ES-I3 (cell line): ENCODE measurements at regions not wholly inside any gene's neighbourhood (a gene's known extent, or its start where the extent isn't known, plus 50 kb on each side); places are given as distances from the start of the nearest gene placed in this dataset.
"Not testable (repeated sequence)": the region's sequence is repeated elsewhere in the genome, so short reads cannot be mapped to it uniquely, and the experiment has no call there.

Experiments used
- H3K36me3 ChIP-seq: 2 replicates; pipeline ENCODE4 v1.6.1; 2013; ENCODE audit warnings: mild to moderate bottlenecking, low read length, control low read depth, moderate library complexity; ENCODE audit not compliant: insufficient read depth
- H3K4me1 ChIP-seq: 2 replicates; pipeline ENCODE4 v1.6.1; 2013; ENCODE audit warnings: mild to moderate bottlenecking, control low read depth, low read length; ENCODE audit not compliant: insufficient read depth
- H3K9ac ChIP-seq: 2 replicates; pipeline ENCODE4 v1.6.1; 2013; ENCODE audit warnings: low read depth, mild to moderate bottlenecking, low read length, moderate library complexity
- H3K9me3 ChIP-seq: 2 replicates; pipeline ENCODE4 v1.6.1; 2013; ENCODE audit warnings: mild to moderate bottlenecking, low read length, moderate library complexity; ENCODE audit not compliant: control insufficient read depth, insufficient read depth

DNA sequence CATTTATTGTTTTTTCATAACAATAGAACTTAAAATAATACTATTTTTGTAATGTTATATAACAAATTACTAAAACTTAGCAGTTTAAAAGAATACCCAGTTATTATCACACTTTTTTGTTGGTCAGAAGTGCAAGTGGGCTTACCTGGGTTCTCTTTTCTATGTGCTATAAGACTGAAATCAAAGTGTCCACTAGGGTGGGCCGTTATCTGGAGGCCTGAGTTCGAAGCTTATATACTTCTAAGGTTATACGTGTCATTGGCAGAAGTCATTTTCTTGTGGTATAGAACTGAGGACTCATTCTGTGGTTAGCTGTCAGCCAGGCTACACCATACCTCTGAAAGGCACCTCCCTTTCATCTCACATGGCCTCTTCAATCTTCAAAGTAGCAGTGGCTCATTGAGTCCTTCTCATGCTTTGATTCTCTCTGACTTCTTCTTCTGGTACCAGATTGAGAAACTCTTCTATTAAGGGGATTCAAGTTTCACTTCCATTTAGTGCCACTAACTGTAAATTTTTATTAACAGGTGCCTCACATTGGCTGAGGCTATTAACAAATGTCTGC lies 414.3 kb downstream of the AMY1C start:
- H3K9me3 ChIP-seq: no peaks in the 10 kb centered on the region
- H3K9ac ChIP-seq: no peak overlapping the region
- H3K4me1 ChIP-seq: no peaks in the 10 kb centered on the region
- H3K36me3 ChIP-seq: no peaks in the 10 kb centered on the region

DNA sequence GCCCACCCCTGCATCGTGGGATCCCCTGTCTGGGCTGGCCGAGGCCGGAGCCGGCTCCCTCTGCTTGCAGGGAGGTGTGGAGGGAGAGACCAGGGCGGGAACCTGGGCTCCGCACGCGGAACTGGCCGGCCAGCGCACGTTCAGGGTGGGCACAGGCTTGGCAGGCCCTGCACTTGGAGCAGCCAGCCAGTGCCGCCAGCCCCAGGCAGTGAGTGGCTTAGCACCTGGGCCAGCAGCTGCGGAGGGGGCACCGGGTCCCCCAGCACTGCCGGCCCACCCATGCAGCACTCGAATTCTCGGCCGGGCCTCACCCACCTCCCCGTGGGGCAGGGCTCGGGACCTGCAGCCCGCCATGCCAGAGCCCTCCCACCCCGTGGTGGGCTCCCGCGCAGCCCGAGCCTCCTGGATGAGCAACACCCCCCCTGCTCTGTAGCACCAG lies 422.6 kb downstream of the AMY1C start:
- Histone ChIP-seq H3K36me3 (no peaks in the 10 kb centered on the region), H3K9me3 (no peaks in the 10 kb centered on the region), H3K4me1 (no peaks in the 10 kb centered on the region), H3K9ac (no peak overlapping the region)

DNA sequence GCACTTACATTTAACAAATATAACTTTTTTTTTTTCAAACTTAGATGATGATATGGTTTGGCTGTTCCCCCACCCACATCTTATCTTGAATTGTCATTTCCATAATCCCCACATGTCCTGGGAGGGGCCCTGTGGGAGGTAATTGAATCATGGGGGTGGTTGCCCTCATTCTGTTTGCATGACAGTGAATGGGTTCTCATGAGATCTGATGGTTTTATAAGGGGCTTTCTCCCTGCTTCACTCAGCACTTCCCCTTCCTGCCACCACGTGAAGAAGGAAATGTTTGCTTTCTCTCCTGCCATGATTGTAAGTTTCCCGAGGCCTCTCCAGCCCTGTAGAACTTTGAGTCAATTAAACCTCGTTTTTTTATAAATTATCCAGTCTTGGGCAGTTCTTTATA lies 432.6 kb downstream of the AMY1C start:
- no peaks in the 10 kb centered on the region for H3K36me3 ChIP-seq
- H3K4me1 ChIP-seq: no peaks in the 10 kb centered on the region; the same call in 1 of the 2 replicates
- H3K9ac ChIP-seq: no peak overlapping the region
- H3K9me3 ChIP-seq: no peaks in the 10 kb centered on the region; the same call in 1 of the 2 replicates

DNA sequence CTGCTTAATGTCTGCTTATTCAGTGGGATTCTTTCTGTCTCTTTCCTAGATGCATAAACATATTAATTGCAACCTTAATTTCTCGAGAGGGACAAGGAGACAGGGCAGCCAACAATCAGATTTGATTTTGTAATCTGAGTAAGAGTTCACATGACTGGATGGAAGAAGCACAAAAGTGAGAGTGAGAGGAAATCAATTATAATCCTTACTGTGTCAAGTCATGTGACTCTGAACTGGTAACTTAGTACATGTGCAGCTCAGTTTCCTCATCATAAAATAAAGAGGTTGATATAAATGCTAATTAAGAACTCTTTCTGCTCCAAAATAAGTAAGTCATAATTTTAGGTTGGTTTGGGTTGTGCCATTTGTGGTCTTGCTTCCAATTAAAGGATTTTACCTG lies 439.5 kb downstream of the AMY1C start:
- Histone ChIP-seq H3K9me3 (no peaks in the 10 kb centered on the region), H3K4me1 (no peaks in the 10 kb centered on the region), H3K36me3 (no peaks in the 10 kb centered on the region), H3K9ac (no peak overlapping the region)

DNA sequence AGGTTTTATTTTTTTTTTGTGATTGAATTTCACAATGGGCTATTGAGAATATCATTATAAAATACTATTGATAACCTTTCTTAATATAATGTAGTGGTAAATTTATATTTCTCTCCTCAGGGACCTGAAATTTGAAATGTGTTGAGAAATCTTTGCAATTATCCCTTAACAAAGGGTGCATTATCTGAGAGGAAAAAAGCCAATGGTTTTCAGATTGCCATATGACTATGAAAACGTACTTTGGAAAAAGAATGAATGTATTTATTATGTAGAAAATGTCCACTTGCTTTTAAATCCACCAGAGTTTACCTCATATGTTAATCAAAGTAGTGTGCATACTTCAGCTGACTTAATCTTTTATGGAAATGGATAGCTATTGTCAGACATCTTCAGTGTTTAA lies 441.1 kb downstream of the AMY1C start:
- H3K36me3 ChIP-seq: no peaks in the 10 kb centered on the region
- H3K9me3 ChIP-seq: no peaks in the 10 kb centered on the region
- no peak overlapping the region for H3K9ac ChIP-seq
- no peaks in the 10 kb centered on the region for H3K4me1 ChIP-seq

DNA sequence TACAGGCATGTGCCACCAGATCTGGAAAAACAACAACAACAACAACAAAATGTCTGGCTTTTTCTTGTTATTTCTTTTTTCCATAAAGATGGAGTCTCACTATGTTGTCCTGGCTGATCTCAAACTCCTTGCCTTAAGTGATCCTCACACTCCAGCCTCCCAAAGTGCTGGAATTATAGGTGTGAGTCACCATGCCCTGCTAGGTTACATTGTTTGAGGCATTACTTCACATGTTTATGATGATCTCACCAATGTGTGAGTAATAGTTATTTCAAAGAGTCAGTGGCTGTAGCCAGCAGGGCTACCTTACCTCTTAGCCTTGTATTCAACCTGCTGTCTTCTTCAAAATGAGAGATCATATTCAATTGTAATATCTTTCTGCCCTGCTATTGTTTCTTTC lies 445.7 kb downstream of the AMY1C start:
- Histone ChIP-seq H3K9ac (no peak overlapping the region), H3K36me3 (no peaks in the 10 kb centered on the region), H3K4me1 (no peaks in the 10 kb centered on the region), H3K9me3 (no peaks in the 10 kb centered on the region)

DNA sequence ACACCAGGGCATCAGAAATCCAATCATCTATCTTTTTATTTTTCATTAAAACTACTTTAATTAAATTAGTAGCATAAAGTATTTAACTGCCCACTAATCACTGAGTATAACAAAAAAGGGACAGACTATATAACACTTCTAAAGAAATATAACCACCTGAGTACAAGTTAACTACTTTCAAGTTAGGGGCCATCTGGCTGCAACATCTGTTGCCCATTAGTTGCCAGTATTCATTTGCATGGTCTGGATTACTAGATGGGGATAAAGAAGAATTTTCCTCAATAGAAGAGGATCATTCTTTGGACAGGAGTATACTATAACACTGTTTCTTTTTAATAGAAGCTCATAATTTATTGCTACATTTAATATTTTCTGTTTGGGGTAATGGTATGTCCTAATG lies 446.4 kb downstream of the AMY1C start:
- Histone ChIP-seq H3K9me3 (no peaks in the 10 kb centered on the region), H3K4me1 (no peaks in the 10 kb centered on the region), H3K9ac (no peak overlapping the region), H3K36me3 (no peaks in the 10 kb centered on the region)

DNA sequence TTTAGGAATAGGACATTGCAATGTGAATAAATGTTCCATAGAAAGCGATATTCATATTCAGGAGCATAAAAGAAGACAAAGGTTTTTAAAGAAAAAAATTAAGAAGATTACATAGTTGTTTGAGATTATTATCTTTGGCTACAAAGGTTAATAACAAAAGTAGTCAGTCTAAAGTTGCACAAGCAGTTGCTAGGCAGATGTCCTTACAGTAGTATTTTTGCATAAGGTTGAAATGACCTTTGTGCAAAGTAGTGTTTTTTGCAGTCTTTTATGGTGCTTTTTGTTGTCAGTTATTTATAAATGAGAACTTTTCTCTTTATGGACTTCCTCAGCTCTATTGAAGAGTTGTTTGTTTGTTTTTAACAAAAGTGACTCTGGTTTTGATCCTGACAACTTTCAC lies 447.8 kb downstream of the AMY1C start:
- Histone ChIP-seq H3K9me3 (no peaks in the 10 kb centered on the region), H3K9ac (no peak overlapping the region), H3K4me1 (no peaks in the 10 kb centered on the region), H3K36me3 (no peaks in the 10 kb centered on the region)

DNA sequence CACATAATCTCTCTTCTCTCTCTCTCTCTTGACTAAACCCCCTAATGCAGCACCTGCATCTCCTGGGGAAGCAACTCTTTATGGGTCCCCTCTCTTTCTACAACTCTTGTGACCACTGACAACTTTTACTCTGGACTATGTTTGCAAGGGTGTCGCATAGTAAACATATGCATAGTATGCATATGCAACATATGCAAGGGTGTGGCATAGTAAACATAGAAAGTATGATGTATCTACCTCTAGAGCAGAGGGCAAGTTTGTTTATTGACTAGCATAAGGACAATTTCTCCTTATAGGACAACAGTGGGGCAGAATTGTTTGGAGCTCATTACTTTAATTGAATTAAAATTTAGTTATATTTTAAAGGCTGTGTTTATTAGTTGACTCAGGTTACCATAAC lies 462.5 kb downstream of the AMY1C start:
- H3K9me3 ChIP-seq: no peaks in the 10 kb centered on the region
- H3K36me3 ChIP-seq: no peaks in the 10 kb centered on the region
- no peaks in the 10 kb centered on the region for H3K4me1 ChIP-seq
- no peak overlapping the region for H3K9ac ChIP-seq

DNA sequence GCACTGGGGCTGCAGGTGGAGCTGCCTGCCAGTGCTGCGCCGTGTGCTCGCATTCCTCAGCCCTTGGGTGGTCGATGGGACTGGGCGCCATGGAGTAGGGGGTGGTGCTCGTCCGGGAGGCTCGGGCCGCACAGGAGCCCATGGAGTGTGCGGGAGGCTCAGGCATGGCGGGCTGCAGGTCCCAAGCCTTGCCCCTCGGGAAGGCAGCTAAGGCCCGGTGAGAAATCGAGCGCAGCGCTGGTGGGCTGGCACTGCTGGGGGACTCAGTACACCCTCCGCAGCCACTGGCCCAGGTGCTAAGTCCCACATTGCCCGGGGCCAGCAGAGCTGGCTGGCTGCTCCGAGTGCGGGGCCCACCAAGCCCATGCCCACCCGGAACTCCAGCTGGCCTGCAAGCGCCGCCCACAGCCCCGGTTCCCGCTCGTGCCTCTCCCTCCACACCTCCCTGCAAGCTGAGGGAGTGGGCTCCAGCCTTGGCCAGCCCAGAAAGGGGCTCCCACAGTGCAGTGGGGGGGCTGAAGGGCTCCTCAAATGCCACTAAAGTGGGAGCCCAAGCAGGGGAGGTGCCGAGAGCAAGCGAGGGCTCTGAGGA lies 467.8 kb downstream of the AMY1C start:
- H3K9me3 ChIP-seq, H3K9ac ChIP-seq, H3K36me3 ChIP-seq, H3K4me1 ChIP-seq: not testable (repeated sequence)

DNA sequence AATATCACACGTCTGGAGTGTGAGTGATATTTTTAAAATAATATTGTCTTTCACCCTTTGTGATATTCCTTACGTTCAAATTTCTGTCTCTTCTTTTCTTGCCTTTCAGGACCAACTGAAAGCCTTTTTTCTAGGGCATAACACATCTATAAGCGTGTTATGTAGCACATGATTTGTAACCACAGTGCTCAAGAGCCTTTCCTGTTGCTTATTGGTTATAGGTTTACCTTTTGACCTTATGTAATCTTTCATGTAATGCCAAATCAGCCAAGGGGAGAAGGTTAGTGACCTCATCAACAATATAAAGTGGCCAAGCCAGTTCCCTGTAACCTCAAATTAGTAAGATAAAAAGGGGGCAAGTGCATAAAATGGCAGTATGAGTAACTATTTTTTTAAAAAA lies 480.2 kb downstream of the AMY1C start:
- H3K9me3 ChIP-seq: no peaks in the 10 kb centered on the region
- no peaks in the 10 kb centered on the region for H3K36me3 ChIP-seq
- H3K4me1 ChIP-seq: no peaks in the 10 kb centered on the region
- no peak overlapping the region for H3K9ac ChIP-seq

DNA sequence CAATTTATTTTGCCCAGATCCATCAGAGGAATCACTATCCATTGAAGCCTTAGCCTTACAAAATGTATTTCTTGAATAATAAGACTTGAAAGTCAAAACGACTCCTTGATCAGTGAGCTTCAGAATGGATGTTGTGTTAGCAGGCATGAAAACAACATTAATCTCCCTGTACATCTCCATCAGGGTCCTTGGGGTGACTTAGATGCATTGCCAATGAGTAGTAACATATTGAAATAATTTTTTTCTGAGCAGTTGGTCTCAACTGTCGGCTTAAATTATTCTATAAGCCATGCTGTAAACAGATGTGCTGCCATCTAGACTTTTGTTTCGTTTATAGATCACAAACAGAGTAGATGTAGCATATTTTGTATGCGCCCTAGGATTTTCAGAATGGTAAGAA lies 482.0 kb downstream of the AMY1C start:
- Histone ChIP-seq H3K9ac (no peak overlapping the region), H3K9me3 (no peaks in the 10 kb centered on the region), H3K4me1 (no peaks in the 10 kb centered on the region), H3K36me3 (no peaks in the 10 kb centered on the region)

DNA sequence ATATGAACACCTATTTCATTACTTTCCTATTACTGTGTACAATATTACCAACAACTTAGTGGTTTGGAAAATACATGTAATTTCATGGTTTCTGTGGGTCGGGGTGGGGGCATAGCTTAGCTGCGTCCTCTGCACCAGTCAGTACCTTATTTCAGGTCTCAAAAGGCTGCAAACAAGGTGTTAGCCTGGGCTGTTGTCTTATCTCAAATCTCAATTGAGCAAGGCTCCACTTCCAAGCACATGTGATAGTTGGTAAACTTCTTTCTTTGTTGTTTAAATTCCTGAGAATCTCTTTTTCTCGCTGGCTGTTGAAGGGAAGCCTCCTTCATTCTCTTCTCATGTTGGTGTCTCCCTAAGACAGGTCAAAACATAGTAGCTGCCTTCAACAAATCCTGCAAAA lies 485.4 kb downstream of the AMY1C start:
- no peaks in the 10 kb centered on the region for H3K9me3 ChIP-seq
- H3K9ac ChIP-seq: no peak overlapping the region
- no peaks in the 10 kb centered on the region for H3K4me1 ChIP-seq
- H3K36me3 ChIP-seq: no peaks in the 10 kb centered on the region

DNA sequence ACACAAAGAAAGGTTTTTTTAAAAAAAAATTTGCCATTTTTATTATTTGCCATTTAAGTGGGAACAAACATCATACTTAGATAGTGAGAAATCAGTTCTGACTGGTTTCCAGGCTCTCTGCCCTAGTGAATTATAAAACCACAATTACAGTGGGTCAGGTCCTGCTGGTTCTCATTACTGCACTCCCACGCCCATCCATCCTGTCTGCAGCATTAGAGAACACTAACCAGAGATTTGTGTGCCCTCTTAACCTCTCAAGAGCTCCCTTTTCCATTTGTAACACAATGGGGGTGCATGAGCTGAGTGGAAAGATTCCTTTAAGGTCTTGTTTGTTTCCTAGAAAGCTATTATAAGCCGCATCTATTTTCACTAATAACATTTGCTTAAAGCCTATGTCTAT lies 489.3 kb downstream of the AMY1C start:
- Histone ChIP-seq H3K9ac (no peak overlapping the region), H3K9me3 (no peaks in the 10 kb centered on the region), H3K36me3 (no peaks in the 10 kb centered on the region), H3K4me1 (no peaks in the 10 kb centered on the region)

DNA sequence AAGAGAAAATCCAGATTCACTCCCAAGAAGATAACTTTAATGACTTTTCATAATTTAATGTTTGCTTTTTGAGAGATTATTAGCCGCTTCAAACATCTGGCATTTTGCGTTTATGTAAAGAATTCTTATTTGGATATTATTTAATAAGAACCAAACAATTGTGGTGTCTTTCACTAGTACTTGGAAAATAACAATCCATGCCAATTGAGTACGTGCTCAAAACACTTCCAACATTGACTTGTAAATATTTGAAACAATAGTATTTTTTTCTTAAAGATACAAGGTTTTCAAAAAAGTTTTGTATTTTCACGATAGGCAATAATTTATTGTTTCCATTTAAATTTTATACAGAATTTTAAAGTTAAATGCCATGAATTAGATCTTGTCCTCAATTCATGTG lies 498.7 kb downstream of the AMY1C start:
- H3K9ac ChIP-seq: no peak overlapping the region
- H3K36me3 ChIP-seq: no peaks in the 10 kb centered on the region
- H3K9me3 ChIP-seq: no peaks in the 10 kb centered on the region
- no peaks in the 10 kb centered on the region for H3K4me1 ChIP-seq

DNA sequence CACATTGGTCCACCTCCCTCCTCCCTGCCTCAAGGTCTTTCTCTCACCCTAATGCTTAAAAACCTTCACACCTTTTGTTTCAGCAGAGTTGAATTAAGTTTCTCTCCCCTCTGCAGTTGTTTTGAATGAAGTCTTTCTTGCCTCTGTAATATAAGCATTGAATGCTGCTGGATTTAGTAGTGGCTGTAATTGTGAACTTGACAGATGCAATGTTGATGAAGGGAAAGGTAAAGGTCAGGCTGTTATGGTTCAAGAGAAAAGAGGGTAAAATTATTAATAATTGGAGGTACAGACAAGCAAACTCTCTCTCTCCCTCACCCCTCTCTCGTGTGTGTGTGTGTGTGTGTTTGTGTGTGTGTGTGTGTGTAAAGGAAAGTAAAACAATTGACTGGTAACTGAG lies 509.8 kb downstream of the AMY1C start:
- no peaks in the 10 kb centered on the region for H3K4me1 ChIP-seq
- no peak overlapping the region for H3K9ac ChIP-seq
- H3K36me3 ChIP-seq: no peaks in the 10 kb centered on the region; the same call in 1 of the 2 replicates
- no peaks in the 10 kb centered on the region for H3K9me3 ChIP-seq
